Liver (tissue), 7 donors: ENCODE measurements at regions not wholly inside any gene's neighbourhood (a gene's known extent, or its start where the extent isn't known, plus 50 kb on each side); places are given as distances from the start of the nearest gene placed in this dataset.

Experiments used
- DNase-seq: peaks from one replicate; pipeline ENCODE4 v3.0.0-alpha.2; 2017; ENCODE audit warnings: low spot score
- H3K27ac ChIP-seq, 2 donors: one replicate each; pipeline ENCODE4 v1.7.0; 2013; ENCODE audit warnings: inconsistent platforms in 2 of 2, low read length in 2 of 2, control low read depth in 1 of 2, low read depth in 1 of 2, mild to moderate bottlenecking in 1 of 2
- H3K27me3 ChIP-seq, 4 donors: one replicate each; pipeline versions ENCODE4 v1.6.1 to v1.7.0; 2013; ENCODE audit warnings: low read length in 3 of 4, inconsistent platforms in 1 of 4, mild to moderate bottlenecking in 1 of 4, moderate library complexity in 1 of 4; ENCODE audit not compliant: control insufficient read depth in 4 of 4, insufficient read depth in 4 of 4
- H3K36me3 ChIP-seq, 4 donors: one replicate each; pipeline versions ENCODE4 v1.6.1 to v1.7.0; 2013; ENCODE audit warnings: low read length in 3 of 4, mild to moderate bottlenecking in 3 of 4, low read depth in 1 of 4, moderate library complexity in 1 of 4; ENCODE audit not compliant: control insufficient read depth in 4 of 4, insufficient read depth in 3 of 4
- H3K4me1 ChIP-seq, 4 donors: one replicate each; pipeline versions ENCODE4 v1.6.1 to v1.7.0; 2013; ENCODE audit warnings: low read length in 3 of 4, mild to moderate bottlenecking in 3 of 4, moderate library complexity in 1 of 4; ENCODE audit not compliant: control insufficient read depth in 4 of 4, insufficient read depth in 4 of 4
- H3K4me3 ChIP-seq, 3 donors: one replicate each; pipeline versions ENCODE4 v1.6.1 to v1.7.0; 2013; ENCODE audit warnings: low read length in 3 of 3, control low read depth in 1 of 3, low read depth in 1 of 3, mild to moderate bottlenecking in 1 of 3
- H3K9ac ChIP-seq, 2 donors: one replicate each; pipeline ENCODE4 v1.7.0; 2013; ENCODE audit warnings: low read length in 2 of 2, mild to moderate bottlenecking in 2 of 2, moderate library complexity in 2 of 2, control low read depth in 1 of 2, low read depth in 1 of 2
- H3K9me3 ChIP-seq, 4 donors: one replicate each; pipeline versions ENCODE4 v1.6.1 to v1.7.0; 2013; ENCODE audit warnings: low read length in 3 of 4; ENCODE audit not compliant: control insufficient read depth in 4 of 4
- ATF3 ChIP-seq: IDR thresholded peaks from 2 replicates; pipeline ENCODE4 v1.6.1; 2016; ENCODE audit warnings: antibody characterized with exemption
- EGR1 ChIP-seq, 2 donors: IDR thresholded peaks; 2 replicates each; pipeline ENCODE4 v1.6.1; 2016 to 2018; ENCODE audit warnings: antibody characterized with exemption in 2 of 2, low read depth in 2 of 2
- FOXA1 ChIP-seq: IDR thresholded peaks from 2 replicates; pipeline ENCODE4 v1.6.1; 2016; ENCODE audit warnings: antibody characterized with exemption
- FOXA2 ChIP-seq: IDR thresholded peaks from 2 replicates; pipeline ENCODE4 v1.6.1; 2016; ENCODE audit warnings: antibody characterized with exemption
- GABPA ChIP-seq, 2 donors: IDR thresholded peaks in 1 of 2; conservative IDR thresholded peaks in 1 of 2; 2 replicates each; pipeline ENCODE4 v1.6.1; 2016; ENCODE audit warnings: antibody characterized with exemption in 2 of 2, mild to moderate bottlenecking in 1 of 2, moderate library complexity in 1 of 2
- HNF4A ChIP-seq, 2 donors: conservative IDR thresholded peaks; 2 replicates each; pipeline ENCODE4 v1.6.1; 2016; ENCODE audit warnings: antibody characterized with exemption in 2 of 2, mild to moderate bottlenecking in 2 of 2
- HNF4G ChIP-seq: IDR thresholded peaks from 2 replicates; pipeline ENCODE4 v1.6.1; 2016; ENCODE audit warnings: antibody characterized with exemption
- JUND ChIP-seq, 2 donors: IDR thresholded peaks; 2 replicates each; pipeline ENCODE4 v1.6.1; 2016; ENCODE audit warnings: antibody characterized with exemption in 2 of 2
- NR2F2 ChIP-seq: IDR thresholded peaks from 2 replicates; pipeline ENCODE4 v1.6.1; 2016; ENCODE audit warnings: antibody characterized with exemption
- REST ChIP-seq: IDR thresholded peaks from 2 replicates; pipeline ENCODE4 v1.6.1; 2016; ENCODE audit warnings: antibody characterized with exemption, mild to moderate bottlenecking
- RXRA ChIP-seq, 2 donors: IDR thresholded peaks; 2 replicates each; pipeline ENCODE4 v1.6.1; 2017 to 2018; ENCODE audit warnings: antibody characterized with exemption in 2 of 2, mild to moderate bottlenecking in 1 of 2
- SP1 ChIP-seq: IDR thresholded peaks from 2 replicates; pipeline ENCODE4 v1.6.1; 2018; ENCODE audit warnings: antibody characterized with exemption, mild to moderate bottlenecking
- TAF1 ChIP-seq: conservative IDR thresholded peaks from 2 replicates; pipeline ENCODE4 v1.6.1; 2016; ENCODE audit warnings: antibody characterized with exemption, mild to moderate bottlenecking
- YY1 ChIP-seq: IDR thresholded peaks from 2 replicates; pipeline ENCODE4 v1.6.1; 2016; ENCODE audit warnings: antibody characterized with exemption, mild to moderate bottlenecking
- WGBS: extraction: QIAGEN DNeasy Blood & Tissue Kit; methylation state at CpG from one replicate; pipeline ENCODE4 v1.1.7; 2013; 5-methylcytosine and 5-hydroxymethylcytosine counted together
- TF ChIP-seq, protein P1 (sequence below): IDR thresholded peaks from 2 replicates; pipeline ENCODE4 v1.6.1; 2016; ENCODE audit warnings: antibody characterized with exemption
- TF ChIP-seq, protein P2 (sequence below): IDR thresholded peaks from 2 replicates; pipeline ENCODE4 v1.6.1; 2016; ENCODE audit warnings: antibody characterized with exemption
- donor health status: healthy.
- donor health status: healthy.
- donor health status: healthy.
- donor health status: healthy.

- H3K9me3 ChIP-seq, result no peaks in the 10 kb centered on the region
- no peaks in the 10 kb centered on the region for H3K4me1 ChIP-seq
- H3K9ac ChIP-seq, result no peak overlapping the region
- no peak for DNase-seq
- WGBS, result 84% methylated on average over 6 of the region's 6 CpGs
- no peaks in the 10 kb centered on the region for H3K27me3 ChIP-seq
- H3K4me3 ChIP-seq, result no peak overlapping the region
- TF ChIP-seq FOXA2 (no peak), JUND (IDR thresholded peaks at IDR 0.05) (no peak), TAF1 (no peak), SP1 (no peak), HNF4G (no peak), REST (no peak), EGR1 (IDR thresholded peaks at IDR 0.05; ENCODE audit: low read depth in 2 of 2) (no peak), ATF3 (no peak)
- TF ChIP-seq, protein P1, sequence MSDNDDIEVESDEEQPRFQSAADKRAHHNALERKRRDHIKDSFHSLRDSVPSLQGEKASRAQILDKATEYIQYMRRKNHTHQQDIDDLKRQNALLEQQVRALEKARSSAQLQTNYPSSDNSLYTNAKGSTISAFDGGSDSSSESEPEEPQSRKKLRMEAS, result no peak
- no peak overlapping the region for H3K27ac ChIP-seq
- no peaks in the 10 kb centered on the region for H3K36me3 ChIP-seq
These were observed 253.6 kb downstream of the CCSER2 start for GRCh38 chr10:84581976-84582375.

GRCh38 chr10:84583501-84583900 lies 255.1 kb downstream of the CCSER2 start:
- TF ChIP-seq HNF4A (conservative IDR thresholded peaks at IDR 0.05) (no peak), FOXA2 (no peak)
- Histone ChIP-seq H3K4me3 (no peak overlapping the region), H3K9me3 (no peaks in the 10 kb centered on the region), H3K27me3 (no peaks in the 10 kb centered on the region), H3K36me3 (no peaks in the 10 kb centered on the region), H3K4me1 (no peaks in the 10 kb centered on the region), H3K27ac (no peak overlapping the region), H3K9ac (no peak overlapping the region)
- DNase-seq, result no peak
- WGBS, result 54% methylated on average over 5 of the region's 5 CpGs

GRCh38 chr10:84587789-84588188 lies 259.4 kb downstream of the CCSER2 start:
- Histone ChIP-seq H3K9ac (no peak overlapping the region), H3K4me1 (no peaks in the 10 kb centered on the region), H3K27me3 (no peaks in the 10 kb centered on the region), H3K36me3 (no peaks in the 10 kb centered on the region), H3K4me3 (no peak overlapping the region), H3K27ac (no peak overlapping the region), H3K9me3 (no peaks in the 10 kb centered on the region)
- TF ChIP-seq JUND (IDR thresholded peaks at IDR 0.05), result no peak
- TF ChIP-seq, protein P1, result no peak
- no peak for TF ChIP-seq ATF3
- TF ChIP-seq, protein P2, sequence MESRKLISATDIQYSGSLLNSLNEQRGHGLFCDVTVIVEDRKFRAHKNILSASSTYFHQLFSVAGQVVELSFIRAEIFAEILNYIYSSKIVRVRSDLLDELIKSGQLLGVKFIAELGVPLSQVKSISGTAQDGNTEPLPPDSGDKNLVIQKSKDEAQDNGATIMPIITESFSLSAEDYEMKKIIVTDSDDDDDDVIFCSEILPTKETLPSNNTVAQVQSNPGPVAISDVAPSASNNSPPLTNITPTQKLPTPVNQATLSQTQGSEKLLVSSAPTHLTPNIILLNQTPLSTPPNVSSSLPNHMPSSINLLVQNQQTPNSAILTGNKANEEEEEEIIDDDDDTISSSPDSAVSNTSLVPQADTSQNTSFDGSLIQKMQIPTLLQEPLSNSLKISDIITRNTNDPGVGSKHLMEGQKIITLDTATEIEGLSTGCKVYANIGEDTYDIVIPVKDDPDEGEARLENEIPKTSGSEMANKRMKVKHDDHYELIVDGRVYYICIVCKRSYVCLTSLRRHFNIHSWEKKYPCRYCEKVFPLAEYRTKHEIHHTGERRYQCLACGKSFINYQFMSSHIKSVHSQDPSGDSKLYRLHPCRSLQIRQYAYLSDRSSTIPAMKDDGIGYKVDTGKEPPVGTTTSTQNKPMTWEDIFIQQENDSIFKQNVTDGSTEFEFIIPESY, result no peak
- no peak for TF ChIP-seq EGR1 (IDR thresholded peaks at IDR 0.05; ENCODE audit: low read depth in 2 of 2)
- no peak for TF ChIP-seq RXRA (IDR thresholded peaks at IDR 0.05)
- no peak for TF ChIP-seq FOXA1
- no peak for TF ChIP-seq YY1
- TF ChIP-seq HNF4A (conservative IDR thresholded peaks at IDR 0.05), result no peak
- TF ChIP-seq FOXA2, result no peak
- no peak for TF ChIP-seq GABPA (IDR thresholded peaks at IDR 0.05 in 1 of 2, conservative IDR thresholded peaks at IDR 0.05 in 1 of 2)
- no peak for TF ChIP-seq TAF1
- no peak for TF ChIP-seq SP1
- no peak for TF ChIP-seq NR2F2
- no peak for DNase-seq
